Ovary (tissue), 7 donors: ENCODE measurements at regions not wholly inside any gene's neighbourhood (a gene's known extent, or its start where the extent isn't known, plus 50 kb on each side); places are given as distances from the start of the nearest gene placed in this dataset.
"Not testable (repeated sequence)": the region's sequence is repeated elsewhere in the genome, so short reads cannot be mapped to it uniquely, and the experiment has no call there.

Experiments used
- DNase-seq, 5 donors: peaks; one replicate each; pipeline ENCODE4 v3.0.0-alpha.2; 2019 to 2020
- H3K27ac ChIP-seq, 2 donors: fragments of 200-600 bp; one replicate each; pipeline versions ENCODE4 v1.5.1 to v1.8.0; 2019 to 2022
- H3K27me3 ChIP-seq: fragments of 200-600 bp; one replicate; pipeline ENCODE4 v1.8.0; 2022
- H3K36me3 ChIP-seq: fragments of 200-600 bp; sonication (generic); one replicate; pipeline ENCODE4 v1.5.1; 2019
- H3K4me1 ChIP-seq: one replicate; pipeline ENCODE4 v1.8.1; 2013; ENCODE audit warnings: mild to moderate bottlenecking, moderate library complexity; ENCODE audit not compliant: insufficient read depth
- H3K4me3 ChIP-seq: fragments of 200-600 bp; sonication (generic); one replicate; pipeline ENCODE4 v1.5.1; 2017
- H3K9me3 ChIP-seq, 2 donors: fragments of 200-600 bp in 1 of 2; sonication (generic) in 1 of 2; one replicate each; pipeline versions ENCODE4 v1.5.1 to v1.8.1; 2013 to 2019; ENCODE audit warnings: mild to moderate bottlenecking in 1 of 2, moderate library complexity in 1 of 2
- CTCF ChIP-seq, 3 donors: fragments of 450-650 bp in 2 of 3; fragments of 200-600 bp in 1 of 3; IDR thresholded peaks; one replicate each; pipeline versions ENCODE4 v1.5.1 to v1.8.0; 2016 to 2022; ENCODE audit warnings: antibody characterized with exemption in 3 of 3, mild to moderate bottlenecking in 1 of 3
- EP300 ChIP-seq: sonication (generic); formaldehyde crosslinking; IDR thresholded peaks from one replicate; pipeline ENCODE4 v1.6.1; 2017; ENCODE audit warnings: antibody characterized with exemption
- POLR2A ChIP-seq: fragments of 450-650 bp; IDR thresholded peaks from one replicate; pipeline ENCODE4 v1.6.1; 2017; ENCODE audit warnings: antibody characterized with exemption, mild to moderate bottlenecking, moderate library complexity
- WGBS, 3 donors: extraction: QIAGEN DNeasy Blood & Tissue Kit in 1 of 3; methylation state at CpG; one replicate each; pipeline versions ENCODE4 v1.1.5 to v1.1.7; 2013 to 2017; 5-methylcytosine and 5-hydroxymethylcytosine counted together
- intact Hi-C, 4 donors: fragments of 100-400 bp; cut with DNase I; formaldehyde crosslinking; loops; one replicate each; pipeline versions ENCODE4 v1.11.0 to v1.15.1; 2022 to 2023
- donor health status: DM: no; HTN: no; CAD: no; lungs with moderate emphysema.
- donor health status: DM: no; HTN: no; CAD: no.
- donor health status: Bipolar disorder and iron deficiency.
- donor health status: DM: no; HTN: no; CAD: no.
- donor health status: DM: yes; HTN: yes; CAD: no.

- H3K36me3 ChIP-seq = no peaks in the 10 kb centered on the region
- WGBS, 3 donors = 75 to 84% (median 82%) methylated on average over 9 of the region's 9 CpGs
- H3K9me3 ChIP-seq = no peaks in the 10 kb centered on the region
- no peak for TF ChIP-seq CTCF (IDR thresholded peaks at IDR 0.05)
- intact Hi-C loops = no loop called here
- H3K4me1 ChIP-seq = no peaks in the 10 kb centered on the region
- no peak for DNase-seq
- no peaks in the 10 kb centered on the region for H3K27me3 ChIP-seq
- H3K4me3 ChIP-seq = no peak overlapping the region
- no peak overlapping the region for H3K27ac ChIP-seq
Observed at GRCh38 chr11:29224739-29225384, 792.0 kb downstream of the KCNA4 start.

- intact Hi-C loops, H3K4me3 ChIP-seq, H3K27ac ChIP-seq, H3K27me3 ChIP-seq, H3K9me3 ChIP-seq, H3K4me1 ChIP-seq, H3K36me3 ChIP-seq, DNase-seq: not testable (repeated sequence)
- WGBS, 3 donors = 34 to 88% (median 52%) methylated on average over 1 of the region's 1 CpG
Observed at GRCh38 chr11:29219531-29219930, 797.3 kb downstream of the KCNA4 start.

- no peak overlapping the region for H3K27ac ChIP-seq
- no peak overlapping the region for H3K4me3 ChIP-seq
- no peaks in the 10 kb centered on the region for H3K27me3 ChIP-seq
- no peaks in the 10 kb centered on the region for H3K9me3 ChIP-seq
- no peaks in the 10 kb centered on the region for H3K36me3 ChIP-seq
- H3K4me1 ChIP-seq = no peaks in the 10 kb centered on the region
- no peak for DNase-seq
- TF ChIP-seq CTCF (IDR thresholded peaks at IDR 0.05) = no peak
- no peak for TF ChIP-seq POLR2A
- TF ChIP-seq EP300 = no peak
- intact Hi-C loops = no loop called here
Observed at GRCh38 chr11:29217901-29218300, 798.9 kb downstream of the KCNA4 start.

GRCh38 chr11:29214833-29215232 is 802.0 kb downstream of the KCNA4 start:
- Histone ChIP-seq H3K4me1 (no peaks in the 10 kb centered on the region), H3K27ac (no peak overlapping the region), H3K36me3 (no peaks in the 10 kb centered on the region), H3K4me3 (no peak overlapping the region), H3K9me3 (no peaks in the 10 kb centered on the region), H3K27me3 (no peaks in the 10 kb centered on the region)
- TF ChIP-seq CTCF (IDR thresholded peaks at IDR 0.05) = no peak
- TF ChIP-seq POLR2A = no peak
- no peak for TF ChIP-seq EP300
- DNase-seq = no peak
- WGBS, 3 donors = 60 to 76% (median 69%) methylated on average over 4 of the region's 4 CpGs
- intact Hi-C loops = no loop called here

- Histone ChIP-seq H3K4me1 (no peaks in the 10 kb centered on the region), H3K4me3 (no peak overlapping the region), H3K27me3 (no peaks in the 10 kb centered on the region), H3K9me3 (no peaks in the 10 kb centered on the region), H3K36me3 (no peaks in the 10 kb centered on the region), H3K27ac (no peak overlapping the region)
- TF ChIP-seq CTCF (IDR thresholded peaks at IDR 0.05) (no peak), EP300 (no peak), POLR2A (no peak)
- no peak for DNase-seq
- intact Hi-C loops = no loop called here
- 82 to 86% (median 83%) methylated on average over 3 of the region's 3 CpGs for WGBS, 3 donors
Observed at GRCh38 chr11:29211202-29211601, 805.6 kb downstream of the KCNA4 start.
